GM12878 (cell line): ENCODE measurements at regions not wholly inside any gene's neighbourhood (a gene's known extent, or its start where the extent isn't known, plus 50 kb on each side); places are given as distances from the start of the nearest gene placed in this dataset.

Source experiments
- ATAC-seq: fragments of 200-7000 bp; cut with Tn5 transposase; 3 replicates; pipeline ENCODE4 v1.9.1; 2020; ENCODE audit warnings: mild to moderate bottlenecking, moderate library complexity
- BruUV-seq: library from RNA; stranded (reverse); fragments of 400-500 nt; replicated peaks from 2 replicates; lab custom pipeline; 2021; lab: Mats Ljungman, UMichigan
- CTCF ChIA-PET: fragments of 300-600 bp; sonication (Branson Sonifier 250); formaldehyde crosslinking; extraction: SDS; loops from one replicate; lab custom pipeline; 2021; ENCODE audit warnings: inconsistent platforms; lab: Yijun Ruan, JAX
- POLR2A ChIA-PET: fragments of 350-600 bp; formaldehyde crosslinking; extraction: SDS; loops from one replicate; lab custom pipeline; 2021; ENCODE audit warnings: inconsistent platforms; lab: Charles Lee
- RAD21 ChIA-PET: fragments of 300-600 bp; sonication (Branson Sonifier 250); formaldehyde crosslinking; loops from one replicate; lab custom pipeline; 2023; ENCODE audit warnings: antibody characterized with exemption; ENCODE audit not compliant: unreplicated experiment; lab: Charles Lee
- SMC1A ChIA-PET: fragments of 300-600 bp; sonication (Branson Sonifier 250); formaldehyde crosslinking; loops from one replicate; lab custom pipeline; 2023; ENCODE audit not compliant: unreplicated experiment, uncharacterized antibody; lab: Charles Lee
- DNase-seq: peaks from one replicate; pipeline ENCODE4 v3.0.0-alpha.2; 2011; ENCODE audit warnings: low read depth, low spot score
- FAIRE-seq: peaks from 3 replicates; lab custom pipeline; 2011; peaks lifted over from hg19 to GRCh38; lab: Jason Lieb, UNC
- H2AFZ ChIP-seq: 2 replicates; pipeline ENCODE4 v1.6.0; 2011; ENCODE audit warnings: low read depth, low read length, control low read depth; ENCODE audit not compliant: control insufficient read depth
- H3K27ac ChIP-seq: 2 replicates; pipeline ENCODE4 v1.5.1; 2011; ENCODE audit warnings: control low read depth; ENCODE audit not compliant: control insufficient read depth, insufficient read depth
- H3K27me3 ChIP-seq, 2 experiments: replicated peaks in 1 of 2; 2 replicates each; pipeline versions ENCODE4 v1.6.0 to v1.6.1; 2011; ENCODE audit warnings: low read length in 1 of 2; ENCODE audit not compliant: control insufficient read depth in 2 of 2, insufficient read depth in 2 of 2
- H3K36me3 ChIP-seq, 2 experiments: 2 replicates each; pipeline ENCODE4 v1.5.1; 2011; ENCODE audit warnings: low read length in 1 of 2; ENCODE audit not compliant: control insufficient read depth in 2 of 2, insufficient read depth in 2 of 2
- H3K4me1 ChIP-seq: 2 replicates; pipeline ENCODE4 v1.6.1; 2011; ENCODE audit warnings: mild to moderate bottlenecking, low read length, moderate library complexity, mixed read lengths; ENCODE audit not compliant: control insufficient read depth, insufficient read depth
- H3K4me2 ChIP-seq: 2 replicates; pipeline ENCODE4 v1.6.0; 2011; ENCODE audit warnings: control low read depth; ENCODE audit not compliant: control insufficient read depth, insufficient read depth
- H3K4me3 ChIP-seq: fragments of 200-600 bp; sonication (generic); 2 replicates; pipeline ENCODE4 v1.5.1; 2016
- H3K79me2 ChIP-seq: 2 replicates; pipeline ENCODE4 v1.6.0; 2011; ENCODE audit warnings: low read length; ENCODE audit not compliant: control insufficient read depth, insufficient read depth
- H3K9ac ChIP-seq: 2 replicates; pipeline ENCODE4 v1.8.0; 2011; ENCODE audit warnings: low read length, control low read depth, mixed read lengths; ENCODE audit not compliant: control insufficient read depth, insufficient read depth
- H3K9me3 ChIP-seq: replicated peaks from 3 replicates; pipeline ENCODE4 v1.5.1; 2011; ENCODE audit warnings: mild to moderate bottlenecking, low read length; ENCODE audit not compliant: control insufficient read depth, insufficient read depth
- H4K20me1 ChIP-seq: 2 replicates; pipeline ENCODE4 v1.6.0; 2011; ENCODE audit not compliant: control insufficient read depth, insufficient read depth
- FOXK2 ChIP-seq: fragments of 450-650 bp; IDR thresholded peaks from 2 replicates; pipeline ENCODE4 v1.6.1; 2017; ENCODE audit warnings: mild to moderate bottlenecking, moderate library complexity
- KDM1A ChIP-seq: fragments of 200-600 bp; sonication (generic); IDR thresholded peaks from 2 replicates; pipeline ENCODE4 v1.6.1; 2016; ENCODE audit warnings: borderline replicate concordance
- NBN ChIP-seq: fragments of 450-650 bp; IDR thresholded peaks from 2 replicates; pipeline ENCODE4 v1.6.1; 2016
- NFYB ChIP-seq: IDR thresholded peaks from 2 replicates; pipeline ENCODE4 v1.6.1; 2011; ENCODE audit warnings: low read depth, mild to moderate bottlenecking, low read length, improper control_type of control experiment, moderate library complexity; ENCODE audit not compliant: insufficient read depth
- PAX5 ChIP-seq: IDR thresholded peaks from 2 replicates; pipeline ENCODE4 v1.6.1; 2011; ENCODE audit warnings: low read depth, low read length, borderline replicate concordance
- PAX8 ChIP-seq: fragments of 450-650 bp; IDR thresholded peaks from 2 replicates; pipeline ENCODE4 v1.6.1; 2017; ENCODE audit warnings: mild to moderate bottlenecking, moderate library complexity
- SUPT20H ChIP-seq: IDR thresholded peaks from 2 replicates; pipeline ENCODE4 v1.6.1; 2011; ENCODE audit warnings: low read depth, mild to moderate bottlenecking, low read length, moderate library complexity, borderline replicate concordance; ENCODE audit not compliant: control insufficient read depth
- TCF7 ChIP-seq: IDR thresholded peaks from 2 replicates; pipeline ENCODE4 v1.6.1; 2014; ENCODE audit warnings: antibody characterized with exemption, borderline replicate concordance
- WGBS: methylation state at CpG from one replicate; pipeline ENCODE4 v1.1.6; 2016; ENCODE audit warnings: low lambda C conversion rate; ENCODE audit not compliant: insufficient replicate concordance, insufficient coverage; ENCODE audit errors: missing lambda C conversion rate; 5-methylcytosine and 5-hydroxymethylcytosine counted together
- in situ Hi-C: fragments of 300-500 bp; cut with MboI; formaldehyde crosslinking; loops from 9 replicates; pipeline ENCODE4 v1.14.3; 2018; ENCODE audit warnings: mixed read lengths
- intact Hi-C: fragments of 100-400 bp; cut with micrococcal nuclease; formaldehyde crosslinking; loops from one replicate; pipeline ENCODE4 v1.14.2; 2022; ENCODE audit not compliant: unreplicated experiment
- TF ChIP-seq, protein P1 (sequence below): IDR thresholded peaks from 2 replicates; pipeline ENCODE4 v1.6.1; 2011; ENCODE audit warnings: low read depth, mild to moderate bottlenecking, low read length, moderate library complexity, borderline replicate concordance; ENCODE audit errors: extremely low read depth
- TF ChIP-seq, protein P2 (sequence below): fragments of 450-650 bp; IDR thresholded peaks from 2 replicates; pipeline ENCODE4 v1.6.1; 2017; ENCODE audit warnings: borderline replicate concordance
- TF ChIP-seq, protein P3 (sequence below): IDR thresholded peaks from 2 replicates; pipeline ENCODE4 v1.6.1; 2012; ENCODE audit warnings: improper control_type of control experiment, low read depth, low read length; ENCODE audit not compliant: insufficient replicate concordance

DNA sequence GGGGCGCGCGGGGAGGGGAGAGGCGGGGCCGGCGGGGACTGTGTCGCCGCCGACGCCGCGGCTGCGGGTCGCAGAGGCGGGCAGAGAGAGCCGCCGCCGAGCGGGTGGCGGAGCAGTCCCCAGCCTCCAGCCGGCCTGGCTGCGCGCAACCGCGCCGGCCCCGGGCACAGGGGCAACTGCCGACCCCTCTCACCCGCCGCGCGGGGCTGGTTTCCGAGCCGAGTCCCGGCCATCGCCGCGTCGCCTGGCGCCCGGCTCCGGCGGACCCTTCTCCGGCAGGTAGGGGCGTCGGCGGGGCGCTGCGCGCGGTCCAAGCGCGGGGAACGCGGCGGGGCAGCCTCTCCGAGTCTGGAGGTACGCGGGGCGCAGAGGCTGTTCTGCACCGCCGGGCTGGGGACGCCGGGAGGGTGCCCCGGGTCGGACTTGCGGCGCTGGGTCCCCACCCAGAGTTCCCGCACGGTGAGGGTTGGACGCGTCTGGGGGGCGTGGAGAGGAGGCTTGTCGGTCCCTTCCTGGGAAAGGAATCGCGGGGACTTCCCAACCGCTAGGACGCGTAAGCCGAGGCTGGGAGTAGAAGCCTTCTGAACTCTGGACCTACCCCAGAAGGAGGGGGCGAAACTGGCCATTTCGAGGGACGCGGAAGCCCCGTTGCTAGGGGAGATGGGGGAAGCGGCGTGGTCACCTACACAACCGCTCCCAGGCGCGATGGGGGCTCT, 133.6 kb upstream of the MYO16 start:
- BruUV-seq: no TSS peak
- H3K27me3 ChIP-seq: peaks cover 2 to 3% of the 10 kb centered on the region in 2 experiments; a peak in 2 of 4 replicates
- no peak for FAIRE-seq
- in situ Hi-C loops: no loop called here
- no peak for DNase-seq
- no peaks in the 10 kb centered on the region for H4K20me1 ChIP-seq
- H3K4me3 ChIP-seq: no peak overlapping the region
- no peaks in the 10 kb centered on the region for H3K36me3 ChIP-seq
- no peak overlapping the region for H3K4me2 ChIP-seq
- H3K9me3 ChIP-seq: no peaks in the 10 kb centered on the region
- no peak for ATAC-seq
- no peak overlapping the region for H3K9ac ChIP-seq
- SMC1A ChIA-PET: no interaction called here
- POLR2A ChIA-PET: no interaction called here
- H3K79me2 ChIP-seq: no peaks in the 10 kb centered on the region
- 26% methylated on average over 47 of the region's 90 CpGs for WGBS
- CTCF ChIA-PET: no interaction called here
- RAD21 ChIA-PET: no interaction called here
- H3K4me1 ChIP-seq: no peaks in the 10 kb centered on the region
- H2AFZ ChIP-seq: no peak overlapping the region
- TF ChIP-seq NBN: no peak
- TF ChIP-seq, protein P1, sequence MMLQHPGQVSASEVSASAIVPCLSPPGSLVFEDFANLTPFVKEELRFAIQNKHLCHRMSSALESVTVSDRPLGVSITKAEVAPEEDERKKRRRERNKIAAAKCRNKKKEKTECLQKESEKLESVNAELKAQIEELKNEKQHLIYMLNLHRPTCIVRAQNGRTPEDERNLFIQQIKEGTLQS: no peak
- TF ChIP-seq TCF7: no peak
- TF ChIP-seq, protein P2, sequence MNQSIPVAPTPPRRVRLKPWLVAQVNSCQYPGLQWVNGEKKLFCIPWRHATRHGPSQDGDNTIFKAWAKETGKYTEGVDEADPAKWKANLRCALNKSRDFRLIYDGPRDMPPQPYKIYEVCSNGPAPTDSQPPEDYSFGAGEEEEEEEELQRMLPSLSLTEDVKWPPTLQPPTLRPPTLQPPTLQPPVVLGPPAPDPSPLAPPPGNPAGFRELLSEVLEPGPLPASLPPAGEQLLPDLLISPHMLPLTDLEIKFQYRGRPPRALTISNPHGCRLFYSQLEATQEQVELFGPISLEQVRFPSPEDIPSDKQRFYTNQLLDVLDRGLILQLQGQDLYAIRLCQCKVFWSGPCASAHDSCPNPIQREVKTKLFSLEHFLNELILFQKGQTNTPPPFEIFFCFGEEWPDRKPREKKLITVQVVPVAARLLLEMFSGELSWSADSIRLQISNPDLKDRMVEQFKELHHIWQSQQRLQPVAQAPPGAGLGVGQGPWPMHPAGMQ: no peak
- TF ChIP-seq, protein P3, sequence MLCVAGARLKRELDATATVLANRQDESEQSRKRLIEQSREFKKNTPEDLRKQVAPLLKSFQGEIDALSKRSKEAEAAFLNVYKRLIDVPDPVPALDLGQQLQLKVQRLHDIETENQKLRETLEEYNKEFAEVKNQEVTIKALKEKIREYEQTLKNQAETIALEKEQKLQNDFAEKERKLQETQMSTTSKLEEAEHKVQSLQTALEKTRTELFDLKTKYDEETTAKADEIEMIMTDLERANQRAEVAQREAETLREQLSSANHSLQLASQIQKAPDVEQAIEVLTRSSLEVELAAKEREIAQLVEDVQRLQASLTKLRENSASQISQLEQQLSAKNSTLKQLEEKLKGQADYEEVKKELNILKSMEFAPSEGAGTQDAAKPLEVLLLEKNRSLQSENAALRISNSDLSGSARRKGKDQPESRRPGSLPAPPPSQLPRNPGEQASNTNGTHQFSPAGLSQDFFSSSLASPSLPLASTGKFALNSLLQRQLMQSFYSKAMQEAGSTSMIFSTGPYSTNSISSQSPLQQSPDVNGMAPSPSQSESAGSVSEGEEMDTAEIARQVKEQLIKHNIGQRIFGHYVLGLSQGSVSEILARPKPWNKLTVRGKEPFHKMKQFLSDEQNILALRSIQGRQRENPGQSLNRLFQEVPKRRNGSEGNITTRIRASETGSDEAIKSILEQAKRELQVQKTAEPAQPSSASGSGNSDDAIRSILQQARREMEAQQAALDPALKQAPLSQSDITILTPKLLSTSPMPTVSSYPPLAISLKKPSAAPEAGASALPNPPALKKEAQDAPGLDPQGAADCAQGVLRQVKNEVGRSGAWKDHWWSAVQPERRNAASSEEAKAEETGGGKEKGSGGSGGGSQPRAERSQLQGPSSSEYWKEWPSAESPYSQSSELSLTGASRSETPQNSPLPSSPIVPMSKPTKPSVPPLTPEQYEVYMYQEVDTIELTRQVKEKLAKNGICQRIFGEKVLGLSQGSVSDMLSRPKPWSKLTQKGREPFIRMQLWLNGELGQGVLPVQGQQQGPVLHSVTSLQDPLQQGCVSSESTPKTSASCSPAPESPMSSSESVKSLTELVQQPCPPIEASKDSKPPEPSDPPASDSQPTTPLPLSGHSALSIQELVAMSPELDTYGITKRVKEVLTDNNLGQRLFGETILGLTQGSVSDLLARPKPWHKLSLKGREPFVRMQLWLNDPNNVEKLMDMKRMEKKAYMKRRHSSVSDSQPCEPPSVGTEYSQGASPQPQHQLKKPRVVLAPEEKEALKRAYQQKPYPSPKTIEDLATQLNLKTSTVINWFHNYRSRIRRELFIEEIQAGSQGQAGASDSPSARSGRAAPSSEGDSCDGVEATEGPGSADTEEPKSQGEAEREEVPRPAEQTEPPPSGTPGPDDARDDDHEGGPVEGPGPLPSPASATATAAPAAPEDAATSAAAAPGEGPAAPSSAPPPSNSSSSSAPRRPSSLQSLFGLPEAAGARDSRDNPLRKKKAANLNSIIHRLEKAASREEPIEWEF: no peak
- no peak for TF ChIP-seq KDM1A
- TF ChIP-seq NFYB: no peak
- TF ChIP-seq SUPT20H: no peak
- TF ChIP-seq PAX5: no peak
- TF ChIP-seq PAX8: no peak
- TF ChIP-seq FOXK2: no peak
- no peak overlapping the region for H3K27ac ChIP-seq
- intact Hi-C loops: no loop called here
